ENCODE measurements at regions not wholly inside any gene's neighbourhood (a gene's known extent, or its start where the extent isn't known, plus 50 kb on each side); places are given as distances from the start of the nearest gene placed in this dataset.

DNA sequence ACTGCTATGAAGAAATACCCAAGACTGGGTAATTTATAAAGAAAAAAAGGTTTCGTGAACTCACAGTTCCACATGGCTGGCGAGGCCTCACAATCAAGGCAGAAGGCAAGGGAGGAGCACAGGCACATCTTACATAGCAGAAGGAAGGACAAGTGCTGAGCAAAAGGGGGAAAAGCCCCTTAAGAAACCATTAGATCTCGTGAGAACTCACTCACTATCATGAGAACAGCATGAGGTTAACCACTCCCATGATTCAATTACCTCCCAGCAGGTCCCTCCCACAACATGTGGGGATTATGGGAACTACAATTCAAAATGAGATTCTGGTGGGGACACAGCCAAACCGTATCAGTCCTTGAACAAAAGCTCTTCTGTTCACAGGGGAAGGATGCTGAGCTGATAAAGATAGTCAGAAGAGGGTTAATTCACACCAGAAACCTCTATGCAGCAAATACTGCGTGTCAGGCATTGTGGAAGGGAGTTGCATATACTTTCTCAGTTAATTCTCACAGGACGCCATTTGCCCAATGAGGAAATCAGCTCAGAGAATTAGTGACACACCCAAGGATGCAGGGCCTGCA lies 246.2 kb downstream of the FOXO1 start:
- H3K27me3 ChIP-seq (ENCODE audit: control insufficient read depth, insufficient read depth, low read length): no peaks in the 10 kb centered on the region
- no peaks in the 10 kb centered on the region for H3K36me3 ChIP-seq (ENCODE audit: control insufficient read depth, insufficient read depth, low read length)
- H3K4me3 ChIP-seq (ENCODE audit: low read depth, low read length): no peak overlapping the region
- no peaks in the 10 kb centered on the region for H3K4me1 ChIP-seq (ENCODE audit: control insufficient read depth, insufficient read depth, low read length)
- no peak overlapping the region for H3K9ac ChIP-seq (ENCODE audit: low read length)
- H3K27ac ChIP-seq (ENCODE audit: low read depth, low read length): no peak overlapping the region
- no peaks in the 10 kb centered on the region for H3K9me3 ChIP-seq (ENCODE audit: control insufficient read depth, insufficient read depth, low read depth, low read length)

DNA sequence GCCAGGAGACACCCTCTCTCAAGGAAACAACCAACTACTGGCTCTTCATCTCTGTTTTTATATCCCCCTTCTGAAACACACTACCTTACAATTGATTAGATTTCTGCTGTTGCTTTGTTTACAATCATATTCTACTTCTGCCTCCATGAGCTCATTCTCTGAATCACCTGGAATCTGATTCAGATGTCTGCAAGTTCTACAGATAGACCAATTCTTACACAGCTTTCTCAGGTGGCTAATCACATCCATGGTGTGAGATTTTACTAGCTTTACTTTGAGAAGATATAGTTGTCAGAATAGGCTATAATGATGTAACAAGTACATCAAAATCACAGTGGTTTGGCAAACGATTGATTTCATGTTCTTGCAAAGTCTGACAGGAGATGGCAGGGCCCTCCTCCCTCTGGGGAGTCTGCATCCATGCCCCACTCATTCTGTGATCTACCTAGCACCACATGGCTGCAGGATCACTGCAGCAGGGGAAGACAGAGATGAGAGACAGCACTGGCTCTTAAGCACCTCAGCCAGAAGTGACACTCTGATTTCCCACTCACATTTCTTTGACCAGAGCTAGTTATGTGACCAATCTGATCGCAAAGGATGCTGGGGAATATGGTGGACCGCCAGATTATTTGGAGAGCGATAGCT lies 243.7 kb downstream of the FOXO1 start:
- no peaks in the 10 kb centered on the region for H3K9me3 ChIP-seq (ENCODE audit: control insufficient read depth, insufficient read depth, low read depth, low read length)
- H3K27me3 ChIP-seq (ENCODE audit: control insufficient read depth, insufficient read depth, low read length): no peaks in the 10 kb centered on the region
- H3K27ac ChIP-seq (ENCODE audit: low read depth, low read length): no peak overlapping the region
- no peak overlapping the region for H3K4me3 ChIP-seq (ENCODE audit: low read depth, low read length)
- no peaks in the 10 kb centered on the region for H3K36me3 ChIP-seq (ENCODE audit: control insufficient read depth, insufficient read depth, low read length)
- no peaks in the 10 kb centered on the region for H3K4me1 ChIP-seq (ENCODE audit: control insufficient read depth, insufficient read depth, low read length)
- H3K9ac ChIP-seq (ENCODE audit: low read length): no peak overlapping the region

DNA sequence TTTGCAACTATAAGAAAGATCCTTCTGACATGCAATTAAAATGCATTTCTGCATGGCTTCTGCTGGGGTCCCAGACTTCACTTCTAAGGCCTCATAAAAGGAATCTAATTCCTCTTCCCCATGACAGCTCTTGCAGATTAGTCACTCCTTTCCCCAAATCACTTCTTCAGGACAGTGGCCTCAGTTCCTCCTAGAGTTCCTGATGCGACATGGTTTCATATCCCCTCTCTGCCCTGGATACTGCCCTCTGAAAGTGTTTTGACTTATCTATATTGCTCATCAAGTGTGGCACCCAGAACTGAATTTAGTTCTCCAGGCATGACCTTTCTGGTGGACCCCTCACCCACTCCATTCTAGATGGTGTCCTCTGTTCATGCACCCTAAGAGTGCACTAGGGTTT lies 238.1 kb downstream of the FOXO1 start:
- Histone ChIP-seq H3K4me3 (ENCODE audit: low read depth, low read length) (no peak overlapping the region), H3K4me1 (ENCODE audit: control insufficient read depth, insufficient read depth, low read length) (no peaks in the 10 kb centered on the region), H3K27ac (ENCODE audit: low read depth, low read length) (no peak overlapping the region), H3K9ac (ENCODE audit: low read length) (no peak overlapping the region), H3K9me3 (ENCODE audit: control insufficient read depth, insufficient read depth, low read depth, low read length) (no peaks in the 10 kb centered on the region), H3K27me3 (ENCODE audit: control insufficient read depth, insufficient read depth, low read length) (no peaks in the 10 kb centered on the region), H3K36me3 (ENCODE audit: control insufficient read depth, insufficient read depth, low read length) (no peaks in the 10 kb centered on the region)

DNA sequence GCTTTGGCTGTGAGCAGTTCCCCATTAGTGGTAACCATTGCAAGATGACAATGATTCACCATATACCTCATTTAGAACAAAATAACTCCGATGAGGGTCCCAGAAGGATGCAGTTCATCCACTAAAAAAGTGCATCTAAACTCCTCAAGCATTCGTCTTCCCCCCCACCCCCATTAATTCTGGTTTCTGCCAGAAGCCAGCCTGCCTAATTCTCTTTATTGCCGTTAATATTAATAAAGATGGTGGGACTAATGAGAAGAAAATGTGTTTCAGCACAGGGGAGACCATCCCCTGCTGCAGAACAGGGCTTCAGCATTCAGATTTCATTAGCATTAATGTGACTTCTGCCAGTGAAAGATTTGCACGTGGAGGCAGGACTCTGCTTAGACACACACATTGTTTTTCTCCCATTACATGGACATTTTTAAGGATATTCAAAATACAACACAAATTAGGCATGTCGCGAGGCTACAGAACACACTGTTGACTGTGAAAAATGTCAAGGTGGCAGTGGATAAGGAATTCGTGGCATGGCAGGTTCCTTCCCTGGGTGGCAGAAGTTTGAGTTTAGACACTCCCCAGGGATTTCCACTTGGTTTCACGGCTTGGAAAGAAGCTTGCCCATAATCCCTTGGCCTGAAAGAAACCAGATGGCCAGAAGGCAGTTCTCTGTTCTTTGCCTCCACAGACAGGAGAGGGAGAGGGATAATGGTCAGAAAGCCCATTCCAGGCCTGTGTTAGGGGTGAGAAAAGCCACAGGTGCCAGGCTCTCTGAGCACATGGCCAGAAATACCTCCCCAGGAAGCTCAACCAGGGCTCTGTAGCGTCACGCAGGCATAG lies 236.5 kb downstream of the FOXO1 start:
- no peaks in the 10 kb centered on the region for H3K4me1 ChIP-seq (ENCODE audit: control insufficient read depth, insufficient read depth, low read length)
- no peaks in the 10 kb centered on the region for H3K36me3 ChIP-seq (ENCODE audit: control insufficient read depth, insufficient read depth, low read length)

DNA sequence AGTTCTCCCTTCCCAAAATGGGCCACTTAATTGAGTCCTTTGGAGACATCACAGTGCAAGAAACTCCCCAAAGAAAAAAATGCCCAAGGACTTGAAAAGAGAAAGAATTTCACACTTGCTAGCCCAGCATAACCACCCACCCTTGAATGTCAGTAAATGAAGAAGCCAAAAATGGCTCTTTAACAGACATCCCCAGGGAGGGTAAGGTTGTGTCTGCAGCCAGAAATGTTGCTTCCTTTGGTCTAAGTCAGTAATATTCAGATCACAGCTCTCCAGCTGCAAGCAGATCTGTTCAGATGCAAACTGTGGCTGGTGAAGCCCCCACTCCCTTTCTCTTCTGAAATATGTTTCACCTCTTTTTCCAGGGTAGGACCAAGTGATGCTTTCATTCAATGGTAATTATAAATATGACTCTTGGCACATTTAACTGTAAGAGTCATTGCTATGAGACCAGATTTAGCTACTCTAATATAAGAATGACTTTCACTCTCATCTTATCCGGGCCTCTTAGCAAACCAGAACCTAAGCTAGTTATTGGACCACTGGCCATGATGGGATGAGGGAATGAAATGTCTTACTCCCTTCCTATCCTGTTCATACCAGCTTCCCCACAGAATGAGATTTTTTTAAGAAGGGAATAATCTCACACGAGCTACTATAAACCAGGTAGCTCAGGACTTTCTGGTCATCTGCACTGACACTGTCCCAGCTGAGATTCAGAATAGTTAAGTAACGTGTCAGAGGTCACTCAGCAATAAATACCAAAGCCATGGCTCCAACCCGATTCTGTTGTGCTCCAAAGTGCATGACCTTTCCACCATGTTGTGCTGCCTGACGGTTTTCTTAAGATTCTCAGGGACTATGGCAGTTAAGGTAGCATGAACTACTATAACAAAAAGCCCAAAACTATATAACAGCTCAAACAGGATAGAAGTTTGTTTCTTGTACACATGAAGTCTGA lies 234.1 kb downstream of the FOXO1 start:
- Histone ChIP-seq H3K9ac (ENCODE audit: low read length) (no peak overlapping the region), H3K27ac (ENCODE audit: low read depth, low read length) (no peak overlapping the region), H3K4me3 (ENCODE audit: low read depth, low read length) (no peak overlapping the region), H3K9me3 (ENCODE audit: control insufficient read depth, insufficient read depth, low read depth, low read length) (peaks cover 9% of the 10 kb centered on the region; the same call in 1 of the 2 replicates), H3K4me1 (ENCODE audit: control insufficient read depth, insufficient read depth, low read length) (no peaks in the 10 kb centered on the region), H3K36me3 (ENCODE audit: control insufficient read depth, insufficient read depth, low read length) (no peaks in the 10 kb centered on the region), H3K27me3 (ENCODE audit: control insufficient read depth, insufficient read depth, low read length) (no peaks in the 10 kb centered on the region)

More for the DNA sequence above, 236.5 kb downstream of the FOXO1 start:
- H3K9ac ChIP-seq (ENCODE audit: low read length): no peak overlapping the region
- no peaks in the 10 kb centered on the region for H3K27me3 ChIP-seq (ENCODE audit: control insufficient read depth, insufficient read depth, low read length)
- peaks cover 9% of the 10 kb centered on the region; the same call in 1 of the 2 replicates for H3K9me3 ChIP-seq (ENCODE audit: control insufficient read depth, insufficient read depth, low read depth, low read length)
- no peak overlapping the region for H3K4me3 ChIP-seq (ENCODE audit: low read depth, low read length)
- no peak overlapping the region for H3K27ac ChIP-seq (ENCODE audit: low read depth, low read length)

DNA sequence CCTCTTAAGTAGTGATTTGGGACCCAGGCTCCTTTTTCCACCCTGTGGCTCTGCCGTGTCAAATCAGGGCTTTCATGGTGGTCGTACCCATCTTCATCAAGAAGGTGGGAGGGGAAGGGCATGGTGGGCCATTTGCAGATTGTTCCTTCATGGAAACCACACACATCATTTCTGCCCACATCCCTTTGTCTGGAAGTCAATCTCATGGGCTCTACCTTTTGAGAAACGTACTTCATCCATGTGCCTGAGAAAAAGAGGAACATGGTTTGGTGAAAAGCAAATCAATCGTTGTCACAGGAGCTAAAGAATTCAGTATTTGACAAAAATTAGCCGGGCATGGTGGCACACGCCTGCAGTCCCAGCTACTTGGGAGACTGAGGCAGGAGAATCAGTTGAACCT lies 233.4 kb downstream of the FOXO1 start:
- no peaks in the 10 kb centered on the region for H3K4me1 ChIP-seq (ENCODE audit: control insufficient read depth, insufficient read depth, low read length)
- H3K36me3 ChIP-seq (ENCODE audit: control insufficient read depth, insufficient read depth, low read length): no peaks in the 10 kb centered on the region
- no peaks in the 10 kb centered on the region for H3K27me3 ChIP-seq (ENCODE audit: control insufficient read depth, insufficient read depth, low read length)
- no peak overlapping the region for H3K9ac ChIP-seq (ENCODE audit: low read length)
- no peak overlapping the region for H3K4me3 ChIP-seq (ENCODE audit: low read depth, low read length)
- no peak overlapping the region for H3K27ac ChIP-seq (ENCODE audit: low read depth, low read length)
- H3K9me3 ChIP-seq (ENCODE audit: control insufficient read depth, insufficient read depth, low read depth, low read length): peaks cover 9% of the 10 kb centered on the region; the same call in 1 of the 2 replicates

DNA sequence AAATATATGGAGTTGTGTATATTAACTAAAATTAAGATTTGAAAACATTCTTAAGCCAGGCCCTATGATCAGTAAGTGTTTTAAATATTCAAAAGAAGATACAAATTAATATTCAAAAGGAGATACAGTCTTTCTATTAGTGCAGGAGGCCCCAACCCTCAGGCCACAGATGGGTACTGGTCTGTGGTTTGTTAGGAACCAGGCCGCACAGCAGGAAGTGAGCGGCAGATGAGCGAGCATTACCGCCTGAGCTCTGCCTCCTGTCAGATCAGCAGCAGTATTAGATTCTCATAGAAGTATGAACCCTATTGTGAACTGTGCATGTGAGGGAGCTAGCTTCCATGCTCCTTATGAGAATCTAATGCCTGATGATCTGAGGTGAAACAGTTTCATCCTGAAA lies 232.9 kb downstream of the FOXO1 start:
- Histone ChIP-seq H3K9me3 (ENCODE audit: control insufficient read depth, insufficient read depth, low read depth, low read length) (peaks cover 9% of the 10 kb centered on the region; the same call in 1 of the 2 replicates), H3K4me1 (ENCODE audit: control insufficient read depth, insufficient read depth, low read length) (no peaks in the 10 kb centered on the region), H3K27ac (ENCODE audit: low read depth, low read length) (no peak overlapping the region), H3K27me3 (ENCODE audit: control insufficient read depth, insufficient read depth, low read length) (no peaks in the 10 kb centered on the region), H3K9ac (ENCODE audit: low read length) (no peak overlapping the region), H3K36me3 (ENCODE audit: control insufficient read depth, insufficient read depth, low read length) (no peaks in the 10 kb centered on the region), H3K4me3 (ENCODE audit: low read depth, low read length) (no peak overlapping the region)

DNA sequence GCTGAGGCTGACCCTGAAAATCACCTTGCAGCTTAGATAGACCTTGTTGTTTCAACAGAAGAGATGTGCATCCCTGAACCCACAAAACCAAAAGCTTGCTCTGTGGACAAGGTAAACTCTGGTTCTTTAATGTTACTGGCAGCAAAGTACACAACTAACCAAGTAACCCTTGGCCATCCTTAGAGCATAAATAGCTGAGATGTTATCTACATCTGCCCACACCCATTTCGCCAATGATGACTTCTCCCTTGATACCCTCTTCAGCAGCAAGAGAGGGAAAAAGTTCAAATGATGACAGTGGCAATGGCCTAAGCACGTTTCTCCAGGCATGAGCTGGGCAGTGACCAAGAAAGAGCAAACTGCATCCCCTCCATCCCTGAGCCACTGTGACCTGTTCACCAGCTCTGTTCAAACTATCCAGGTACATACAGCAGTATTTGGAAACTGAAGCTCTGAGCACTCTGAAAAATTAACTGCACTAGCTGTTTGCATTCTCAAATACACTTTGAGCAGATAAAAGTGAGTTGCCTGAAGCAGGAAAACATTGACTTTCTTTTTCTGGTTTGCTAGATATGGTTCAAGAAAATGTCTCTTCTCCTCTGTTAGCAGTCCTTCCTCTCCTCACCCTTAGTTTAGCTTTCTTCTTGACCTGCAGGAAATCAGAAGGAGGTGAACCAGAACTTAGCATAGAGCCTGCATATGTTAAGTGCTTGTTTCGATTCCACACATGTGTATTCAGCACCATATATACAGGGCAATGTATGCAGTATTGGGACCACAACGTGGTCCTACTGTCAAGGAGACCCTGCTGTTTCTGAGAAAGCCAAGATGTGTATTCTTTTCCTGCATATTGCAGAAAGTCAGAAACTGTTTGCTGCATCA lies 231.7 kb downstream of the FOXO1 start:
- Histone ChIP-seq H3K9ac (ENCODE audit: low read length) (no peak overlapping the region), H3K9me3 (ENCODE audit: control insufficient read depth, insufficient read depth, low read depth, low read length) (peaks cover 12% of the 10 kb centered on the region), H3K4me1 (ENCODE audit: control insufficient read depth, insufficient read depth, low read length) (no peaks in the 10 kb centered on the region), H3K27me3 (ENCODE audit: control insufficient read depth, insufficient read depth, low read length) (no peaks in the 10 kb centered on the region), H3K4me3 (ENCODE audit: low read depth, low read length) (no peak overlapping the region), H3K27ac (ENCODE audit: low read depth, low read length) (no peak overlapping the region), H3K36me3 (ENCODE audit: control insufficient read depth, insufficient read depth, low read length) (no peaks in the 10 kb centered on the region)

DNA sequence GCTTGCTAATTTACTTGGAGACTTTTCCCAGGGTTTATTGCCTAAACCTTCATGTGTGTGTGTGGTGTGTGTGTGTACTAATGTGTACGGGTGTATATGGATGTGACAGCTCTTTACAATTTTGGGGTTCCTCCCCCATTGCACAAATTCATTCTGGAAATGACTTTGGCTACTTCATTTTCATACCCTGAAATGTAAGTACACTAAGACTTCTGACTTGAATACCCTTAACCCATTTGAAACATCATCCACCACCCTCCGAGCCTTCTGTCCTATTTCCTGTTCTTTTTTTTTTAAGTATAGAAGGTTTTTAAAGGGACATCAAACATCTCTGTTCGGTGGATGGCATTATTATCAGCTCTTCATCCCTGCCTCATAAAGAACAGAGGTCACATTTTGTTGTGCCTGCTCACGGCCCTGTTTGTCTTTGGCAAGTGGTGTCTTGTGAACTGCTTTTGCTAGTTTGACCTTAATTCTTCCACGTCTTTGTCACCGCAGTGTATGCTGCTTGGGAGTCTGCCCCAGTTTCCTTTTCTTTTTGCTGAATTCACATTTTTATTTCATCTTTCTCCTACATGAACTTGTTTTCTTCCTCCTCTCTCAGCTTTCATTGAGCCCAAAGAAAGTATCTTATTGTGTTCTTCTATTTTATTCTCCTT lies 228.3 kb downstream of the FOXO1 start:
- Histone ChIP-seq H3K36me3 (ENCODE audit: control insufficient read depth, insufficient read depth, low read length) (no peaks in the 10 kb centered on the region), H3K4me3 (ENCODE audit: low read depth, low read length) (no peak overlapping the region), H3K27ac (ENCODE audit: low read depth, low read length) (no peak overlapping the region), H3K9me3 (ENCODE audit: control insufficient read depth, insufficient read depth, low read depth, low read length) (peaks cover 14% of the 10 kb centered on the region), H3K4me1 (ENCODE audit: control insufficient read depth, insufficient read depth, low read length) (no peaks in the 10 kb centered on the region), H3K9ac (ENCODE audit: low read length) (no peak overlapping the region), H3K27me3 (ENCODE audit: control insufficient read depth, insufficient read depth, low read length) (no peaks in the 10 kb centered on the region)

All from HUES6 (cell line).